Muscle layer of duodenum (tissue), 2 donors: ENCODE measurements at regions not wholly inside any gene's neighbourhood (a gene's known extent, or its start where the extent isn't known, plus 50 kb on each side); places are given as distances from the start of the nearest gene placed in this dataset.

Source experiments
- H3K27ac ChIP-seq: one replicate; pipeline ENCODE4 v1.7.0; 2013; ENCODE audit warnings: mild to moderate bottlenecking, low read length
- H3K27me3 ChIP-seq: one replicate; pipeline ENCODE4 v1.7.0; 2013; ENCODE audit warnings: low read depth, mild to moderate bottlenecking, control low read depth, low read length
- H3K36me3 ChIP-seq, 2 donors: one replicate each; pipeline ENCODE4 v1.7.0; 2013; ENCODE audit warnings: low read length in 2 of 2, control low read depth in 1 of 2, mild to moderate bottlenecking in 1 of 2; ENCODE audit not compliant: insufficient read depth in 2 of 2, control insufficient read depth in 1 of 2
- H3K4me1 ChIP-seq, 2 donors: one replicate each; pipeline ENCODE4 v1.7.0; 2013; ENCODE audit warnings: low read length in 2 of 2, mild to moderate bottlenecking in 2 of 2, control low read depth in 1 of 2, moderate library complexity in 1 of 2; ENCODE audit not compliant: insufficient read depth in 2 of 2, control insufficient read depth in 1 of 2
- H3K4me3 ChIP-seq, 2 donors: one replicate each; pipeline ENCODE4 v1.7.0; 2013; ENCODE audit warnings: low read length in 2 of 2, low read depth in 1 of 2, mild to moderate bottlenecking in 1 of 2
- H3K9me3 ChIP-seq, 2 donors: one replicate each; pipeline ENCODE4 v1.7.0; 2013; ENCODE audit warnings: low read length in 2 of 2, control low read depth in 1 of 2, mild to moderate bottlenecking in 1 of 2; ENCODE audit not compliant: control insufficient read depth in 1 of 2
- donor health status: healthy.

DNA sequence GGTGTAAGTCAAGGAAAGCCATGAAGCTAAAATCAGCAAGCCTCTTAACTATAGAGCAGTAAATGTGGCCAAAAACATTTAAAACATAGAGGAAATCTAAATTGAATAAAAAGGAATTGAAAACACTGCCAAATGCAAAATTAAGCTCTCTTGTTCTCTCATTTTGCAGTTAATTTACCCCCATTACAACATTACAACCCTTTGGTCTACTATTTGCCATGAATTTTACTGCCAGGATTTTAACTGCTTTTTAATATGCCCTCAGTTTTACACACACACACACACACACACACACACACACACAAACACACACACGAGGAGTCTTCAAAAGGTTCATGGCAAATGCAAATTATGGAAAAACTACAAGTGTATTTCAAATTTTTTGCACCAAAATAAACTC lies 91.4 kb upstream of the ACO1 start:
- H3K4me1 ChIP-seq = no peaks in the 10 kb centered on the region
- H3K9me3 ChIP-seq = no peaks in the 10 kb centered on the region
- H3K27ac ChIP-seq = no peak overlapping the region
- no peaks in the 10 kb centered on the region for H3K36me3 ChIP-seq
- no peak overlapping the region for H3K4me3 ChIP-seq
- H3K27me3 ChIP-seq = no peaks in the 10 kb centered on the region

GRCh38 chr9:32294106-32294505 lies 90.3 kb upstream of the ACO1 start:
- Histone ChIP-seq H3K27ac (no peak overlapping the region), H3K9me3 (no peaks in the 10 kb centered on the region), H3K4me1 (no peaks in the 10 kb centered on the region), H3K4me3 (no peak overlapping the region), H3K36me3 (no peaks in the 10 kb centered on the region), H3K27me3 (no peaks in the 10 kb centered on the region)

GRCh38 chr9:32300373-32300772 lies 84.1 kb upstream of the ACO1 start:
- Histone ChIP-seq H3K4me3 (no peak overlapping the region), H3K27me3 (no peaks in the 10 kb centered on the region), H3K9me3 (no peaks in the 10 kb centered on the region)

GRCh38 chr9:32304495-32304894 lies 79.9 kb upstream of the ACO1 start:
- Histone ChIP-seq H3K4me3 (no peak overlapping the region), H3K27ac (no peak overlapping the region), H3K4me1 (no peaks in the 10 kb centered on the region), H3K36me3 (no peaks in the 10 kb centered on the region), H3K9me3 (peaks cover 0 to 3% of the 10 kb centered on the region in 2 donors), H3K27me3 (no peaks in the 10 kb centered on the region)

More at GRCh38 chr9:32300373-32300772, 84.1 kb upstream of the ACO1 start:
- H3K27ac ChIP-seq = no peak overlapping the region
- H3K36me3 ChIP-seq = no peaks in the 10 kb centered on the region
- no peaks in the 10 kb centered on the region for H3K4me1 ChIP-seq

DNA sequence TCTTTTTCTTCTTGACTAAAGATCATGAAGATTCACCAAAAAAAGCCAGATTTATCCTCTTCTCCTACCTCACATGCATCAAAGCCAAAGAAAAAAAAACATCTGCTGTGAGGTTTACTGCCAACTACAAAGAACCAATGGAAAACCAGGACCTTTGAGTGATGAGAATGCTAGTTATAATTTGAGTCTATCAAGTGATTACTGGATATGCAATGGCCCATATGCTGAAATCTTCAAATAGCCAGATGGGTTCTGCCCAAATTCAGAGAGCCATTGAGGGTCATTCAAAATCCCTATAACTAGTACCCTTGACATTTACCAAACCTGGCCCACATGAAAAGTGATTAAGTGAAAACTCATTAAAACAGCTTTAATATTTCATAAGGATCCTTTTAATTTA lies 78.4 kb upstream of the ACO1 start:
- Histone ChIP-seq H3K27me3 (no peaks in the 10 kb centered on the region), H3K9me3 (peaks cover 0 to 3% of the 10 kb centered on the region in 2 donors), H3K4me1 (no peaks in the 10 kb centered on the region), H3K36me3 (no peaks in the 10 kb centered on the region), H3K27ac (no peak overlapping the region), H3K4me3 (no peak overlapping the region)

- Histone ChIP-seq H3K27ac (no peak overlapping the region), H3K4me3 (no peak overlapping the region), H3K4me1 (no peaks in the 10 kb centered on the region), H3K9me3 (peaks cover 0 to 3% of the 10 kb centered on the region in 2 donors), H3K36me3 (no peaks in the 10 kb centered on the region), H3K27me3 (no peaks in the 10 kb centered on the region)
These were observed 65.0 kb upstream of the ACO1 start for GRCh38 chr9:32319312-32319929.

GRCh38 chr9:32322622-32323021 lies 61.8 kb upstream of the ACO1 start:
- Histone ChIP-seq H3K36me3 (no peaks in the 10 kb centered on the region), H3K27ac (no peak overlapping the region), H3K4me1 (no peaks in the 10 kb centered on the region), H3K27me3 (no peaks in the 10 kb centered on the region), H3K4me3 (no peak overlapping the region), H3K9me3 (no peaks in the 10 kb centered on the region)

GRCh38 chr9:32326146-32326545 lies 58.3 kb upstream of the ACO1 start:
- no peaks in the 10 kb centered on the region for H3K4me1 ChIP-seq
- no peaks in the 10 kb centered on the region for H3K9me3 ChIP-seq
- no peak overlapping the region for H3K4me3 ChIP-seq
- no peaks in the 10 kb centered on the region for H3K36me3 ChIP-seq
- H3K27ac ChIP-seq = no peak overlapping the region
- H3K27me3 ChIP-seq = no peaks in the 10 kb centered on the region

DNA sequence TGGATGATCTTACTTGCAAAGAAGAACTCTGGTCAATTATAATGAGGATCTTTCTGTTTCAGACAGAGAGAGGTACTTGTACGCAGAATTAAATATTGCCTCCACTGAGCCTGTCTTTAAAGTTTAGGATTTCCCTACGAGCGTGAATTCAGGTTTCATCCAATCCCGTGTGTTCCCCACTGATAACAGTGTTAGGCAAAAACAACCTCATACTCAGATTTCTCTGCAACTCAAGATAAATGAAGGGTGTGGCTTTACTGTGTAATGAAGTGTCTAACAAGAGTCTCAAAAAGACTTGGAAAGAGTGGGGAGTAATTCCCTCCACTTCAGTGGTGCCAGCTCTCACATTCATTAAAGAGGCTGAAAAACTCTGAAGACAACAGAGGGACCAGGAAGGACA lies 53.2 kb upstream of the ACO1 start:
- Histone ChIP-seq H3K9me3 (no peaks in the 10 kb centered on the region), H3K27ac (no peak overlapping the region), H3K4me1 (no peaks in the 10 kb centered on the region), H3K27me3 (no peaks in the 10 kb centered on the region), H3K4me3 (no peak overlapping the region), H3K36me3 (no peaks in the 10 kb centered on the region)

GRCh38 chr9:32334112-32334511 lies 50.3 kb upstream of the ACO1 start:
- H3K4me1 ChIP-seq = no peaks in the 10 kb centered on the region
- H3K9me3 ChIP-seq = no peaks in the 10 kb centered on the region
- H3K4me3 ChIP-seq = no peak overlapping the region
- H3K27ac ChIP-seq = no peak overlapping the region
- H3K36me3 ChIP-seq = no peaks in the 10 kb centered on the region
- H3K27me3 ChIP-seq = no peaks in the 10 kb centered on the region
